CMK (cell line): ENCODE measurements at regions not wholly inside any gene's neighbourhood (a gene's known extent, or its start where the extent isn't known, plus 50 kb on each side); places are given as distances from the start of the nearest gene placed in this dataset.
"Not testable (repeated sequence)": the region's sequence is repeated elsewhere in the genome, so short reads cannot be mapped to it uniquely, and the experiment has no call there.

Experiments
- DNase-seq: peaks from one replicate; pipeline ENCODE4 v3.0.0-alpha.2; 2010; ENCODE audit warnings: low read depth

GRCh38 chr22:23394525-23395326 lies 185.4 kb downstream of the IGLL1 start:
- no peak for DNase-seq

DNA sequence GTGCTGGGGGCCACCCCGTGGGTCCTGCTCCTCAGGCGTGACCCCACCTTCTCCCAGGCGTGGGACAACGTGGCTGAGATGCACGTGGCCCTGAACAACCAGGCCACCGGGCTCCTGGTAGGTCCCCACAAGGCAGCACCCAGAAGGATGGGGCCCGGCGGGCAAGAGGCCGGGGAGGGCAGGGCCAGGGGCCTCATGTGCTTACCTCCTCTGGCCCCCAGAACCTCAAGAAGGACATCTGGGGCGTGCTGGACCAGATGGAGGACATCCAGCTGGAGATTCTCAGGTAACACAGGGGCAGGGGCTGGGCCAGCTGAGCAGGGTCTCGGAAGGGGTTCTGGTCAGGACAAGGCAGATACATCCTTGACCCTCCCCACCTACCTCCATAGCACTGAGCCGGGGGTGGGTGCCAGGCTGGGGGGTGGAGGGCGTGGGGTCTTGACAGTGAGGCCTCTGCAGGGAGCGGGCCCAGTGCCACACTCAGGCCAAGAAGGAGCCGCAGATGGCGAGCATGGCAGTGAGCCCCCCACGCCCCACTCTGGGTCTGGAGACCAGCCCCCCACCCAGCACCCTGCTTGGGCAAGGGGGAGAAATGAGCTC lies 186.3 kb downstream of the IGLL1 start:
- no peak for DNase-seq

DNA sequence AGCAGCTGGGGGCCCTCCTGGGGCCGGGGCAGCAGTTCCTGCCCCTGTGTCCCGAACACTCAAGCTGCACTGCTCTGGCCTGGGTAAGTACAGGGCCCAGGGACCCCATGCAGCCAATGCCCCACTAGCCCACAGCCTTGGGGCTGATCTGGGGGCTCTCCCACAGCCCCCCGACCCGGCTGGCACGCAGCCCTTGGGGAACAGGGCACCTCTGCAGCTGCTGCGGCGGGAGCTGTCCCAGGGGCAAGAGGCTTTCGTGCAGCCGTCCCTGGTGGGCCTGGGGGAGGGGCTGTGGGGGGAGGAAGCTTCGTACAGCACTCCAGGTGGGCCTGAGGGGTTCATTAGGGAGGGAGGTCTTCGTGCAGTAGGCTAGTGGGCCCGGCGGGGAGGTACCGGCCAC lies 186.9 kb downstream of the IGLL1 start:
- DNase-seq, result not testable (repeated sequence)

DNA sequence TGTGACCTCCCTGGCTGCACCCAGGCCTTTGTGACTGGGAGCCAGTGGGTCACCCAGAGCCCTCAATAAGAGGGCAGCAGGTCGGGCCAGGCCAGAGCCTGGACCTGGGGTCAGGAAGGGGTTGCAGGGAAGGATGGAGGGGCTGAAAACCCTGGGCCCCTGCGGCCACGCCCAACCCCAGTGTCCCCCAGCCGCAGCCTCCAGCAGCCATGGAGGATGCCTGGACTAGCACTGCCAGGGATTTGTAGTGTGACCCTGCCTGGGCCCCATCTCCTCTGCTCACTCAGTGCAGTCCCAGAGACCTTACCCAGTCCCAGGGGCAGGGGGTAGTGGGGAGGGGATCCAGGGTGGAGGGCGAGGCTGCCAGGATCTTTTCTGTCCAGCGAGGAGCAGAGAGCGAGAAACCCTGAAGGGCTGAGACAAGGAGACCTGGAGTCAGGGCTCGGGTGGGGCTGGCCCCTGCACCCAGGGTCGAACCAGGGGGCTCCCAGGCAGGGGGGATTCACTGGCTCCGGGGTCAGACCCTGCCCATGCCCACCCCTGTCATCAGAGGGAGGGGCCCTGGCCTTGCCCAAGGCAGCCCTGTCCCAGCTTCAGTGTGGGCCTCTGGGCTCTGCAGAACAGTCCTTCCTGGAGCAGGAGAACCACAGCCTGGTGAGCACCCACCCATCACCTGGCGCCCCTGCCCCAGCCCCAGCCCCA lies 187.5 kb downstream of the IGLL1 start:
- no peak for DNase-seq

DNA sequence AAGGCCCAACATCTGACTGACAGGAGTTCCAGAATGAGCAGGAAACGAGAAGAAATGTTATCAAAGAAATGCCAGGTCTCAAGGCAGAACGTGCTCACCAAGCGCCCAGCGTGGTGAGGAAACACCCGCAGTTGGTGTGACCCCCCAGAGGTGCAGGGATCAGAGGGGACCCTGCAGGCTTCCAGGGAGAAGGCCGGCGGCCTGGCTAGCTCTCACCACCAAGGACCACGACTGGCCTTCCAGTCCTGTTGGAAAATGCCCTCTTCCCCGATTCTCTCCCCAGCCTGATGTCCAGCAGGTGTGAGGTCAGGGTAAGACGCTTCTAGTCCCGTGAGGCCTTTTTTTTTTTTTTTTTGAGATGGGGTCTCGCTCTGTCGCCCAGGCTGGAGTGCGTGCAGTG lies 189.1 kb downstream of the IGLL1 start:
- DNase-seq, result no peak

GRCh38 chr22:23389271-23390071 lies 190.6 kb downstream of the IGLL1 start:
- no peak for DNase-seq

GRCh38 chr22:23388517-23388890 lies 191.6 kb downstream of the IGLL1 start:
- no peak for DNase-seq

- DNase-seq, result no peak
Measured at GRCh38 chr22:23387827-23388516, 192.1 kb downstream of the IGLL1 start.

DNA sequence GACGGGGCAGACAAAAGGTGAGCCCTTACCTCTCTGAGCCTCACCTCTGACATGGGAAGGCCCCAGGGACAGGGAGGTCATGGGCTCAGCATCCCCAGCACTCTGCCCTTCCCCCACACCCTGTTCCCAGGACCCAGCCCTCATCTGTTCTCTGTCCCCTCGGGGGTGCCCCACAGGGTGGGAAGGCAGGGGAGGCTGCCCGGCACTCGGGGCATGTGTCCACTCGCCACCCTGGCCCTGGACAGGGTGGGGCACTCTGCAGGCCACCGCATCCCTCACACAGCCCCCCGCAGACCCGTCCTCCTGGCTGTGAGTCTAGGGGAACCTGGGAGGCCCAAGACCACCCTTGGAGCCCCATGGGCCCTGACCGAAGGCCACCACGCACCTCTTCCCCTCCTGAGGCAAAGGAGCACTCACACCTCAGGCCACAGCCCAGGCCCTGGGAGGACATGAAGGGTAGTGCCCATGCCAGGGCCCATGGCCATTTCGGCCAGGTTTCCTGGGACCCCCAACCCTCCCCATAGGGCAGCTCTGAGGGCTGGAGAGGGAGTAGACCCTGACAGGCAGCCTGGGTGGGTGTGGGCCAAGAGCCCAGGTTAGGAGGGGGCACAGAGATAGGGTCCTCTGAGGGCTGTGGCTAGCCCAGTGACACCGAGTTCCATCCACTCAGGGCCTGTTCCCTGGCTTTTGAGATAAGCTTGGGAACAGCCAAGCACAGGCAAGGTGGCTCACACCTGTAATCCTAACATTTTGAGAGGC lies 193.1 kb downstream of the IGLL1 start:
- DNase-seq, result no peak

- peak; percentile 65 for DNase-seq
Measured at GRCh38 chr22:23385678-23386631, 194.1 kb downstream of the IGLL1 start.

- DNase-seq, result no peak
Measured at GRCh38 chr22:23384923-23385677, 195.0 kb downstream of the IGLL1 start.

DNA sequence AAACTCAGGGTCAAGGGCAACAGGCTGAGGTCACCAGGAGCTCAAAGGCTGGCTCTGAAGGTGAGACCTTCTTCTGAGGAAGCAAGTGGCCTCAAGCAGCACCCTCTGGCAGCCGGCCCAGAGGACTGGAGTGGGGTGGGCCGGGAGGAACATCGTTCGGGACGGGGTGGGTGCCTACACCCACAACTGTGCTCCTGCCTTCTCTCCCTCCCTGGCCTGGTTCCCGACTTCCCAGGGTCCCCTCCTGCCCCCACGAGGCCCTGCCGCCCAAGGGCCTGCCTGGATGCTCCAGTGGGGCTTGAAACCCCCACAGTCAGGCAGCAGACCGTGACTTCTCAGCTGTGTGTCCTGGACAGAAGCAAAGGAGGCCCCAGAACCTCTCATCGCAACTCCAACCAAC lies 195.7 kb downstream of the IGLL1 start:
- DNase-seq, result no peak

DNA sequence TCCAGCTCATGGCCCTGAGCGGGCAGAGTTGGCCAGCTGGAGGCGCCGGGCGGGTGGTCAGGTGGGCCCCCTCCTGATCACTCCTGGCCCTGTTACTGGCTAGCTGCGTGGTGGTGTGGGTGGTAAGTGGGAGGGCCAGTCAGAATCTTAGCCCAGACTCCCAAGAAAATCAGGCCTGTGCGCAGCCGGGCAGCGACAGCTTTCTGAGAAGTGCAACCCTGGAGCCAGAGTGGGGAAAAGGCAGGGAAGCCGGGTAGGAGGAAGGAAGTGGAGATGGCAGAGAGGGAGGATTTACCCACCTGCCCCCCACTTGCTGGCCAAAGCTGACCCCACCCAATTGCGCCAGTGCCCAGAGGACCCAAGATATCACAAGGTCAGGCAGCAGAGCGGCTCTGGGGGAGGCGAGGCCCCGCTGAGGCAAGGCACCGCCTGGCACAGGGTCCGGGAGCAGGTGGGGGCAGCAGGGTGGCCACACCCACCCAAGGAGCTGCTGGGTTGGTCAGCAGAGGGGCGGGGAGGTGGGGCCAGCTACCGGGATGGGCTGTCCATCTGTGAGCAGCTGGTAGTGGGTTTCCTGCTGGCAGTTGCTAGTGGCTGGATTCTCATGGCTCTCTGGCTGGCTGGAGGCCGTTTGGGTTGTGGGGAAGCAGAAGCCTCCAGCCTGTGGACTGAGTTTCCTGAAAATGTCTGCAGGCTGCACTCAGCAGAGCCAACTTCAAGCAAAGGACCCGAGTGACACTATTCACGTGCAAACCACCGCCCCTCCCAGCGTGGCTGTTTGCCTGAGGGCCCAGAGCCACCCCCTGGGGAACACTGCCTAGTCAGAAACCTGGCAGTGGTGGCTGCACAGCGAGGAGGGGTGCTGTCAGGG lies 196.4 kb downstream of the IGLL1 start:
- DNase-seq, result no peak

DNA sequence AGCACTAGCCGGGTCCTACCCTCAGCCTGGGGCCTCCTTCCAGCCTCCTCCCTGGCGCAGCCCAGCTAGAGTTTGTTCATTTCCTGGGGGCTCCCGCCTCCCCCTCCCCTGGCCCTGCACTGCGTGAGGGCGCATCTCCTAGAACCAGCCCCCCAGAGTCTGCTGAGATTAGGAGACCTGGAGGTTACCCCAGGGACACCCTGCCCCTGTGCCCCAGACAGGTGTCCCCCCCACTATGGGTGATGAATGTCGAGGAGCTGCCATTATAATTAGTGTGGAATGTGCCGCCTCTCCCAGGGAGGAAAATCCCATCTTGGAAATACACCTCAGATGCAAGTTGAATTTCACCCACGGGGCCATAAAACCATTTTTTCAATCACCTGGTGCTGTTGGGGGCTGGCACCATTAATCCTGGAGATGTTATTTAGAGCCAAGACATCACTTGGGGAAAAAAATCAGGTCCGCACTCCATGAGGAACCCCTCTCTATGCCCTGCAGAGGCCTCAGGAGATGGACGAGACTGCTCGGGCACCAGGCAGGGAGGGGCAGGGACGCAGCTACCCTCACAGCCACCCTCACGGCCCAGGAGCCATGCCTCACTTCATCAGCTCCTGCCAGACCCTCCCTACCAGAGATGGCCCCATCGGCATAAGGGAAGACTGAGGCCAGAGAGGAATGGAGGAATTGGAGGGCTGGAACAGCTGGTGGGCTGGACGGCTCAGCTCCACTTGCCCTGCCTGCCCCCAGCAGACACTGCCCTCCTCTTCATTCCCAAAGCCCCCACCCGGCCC lies 197.5 kb downstream of the IGLL1 start:
- DNase-seq, result no peak

DNA sequence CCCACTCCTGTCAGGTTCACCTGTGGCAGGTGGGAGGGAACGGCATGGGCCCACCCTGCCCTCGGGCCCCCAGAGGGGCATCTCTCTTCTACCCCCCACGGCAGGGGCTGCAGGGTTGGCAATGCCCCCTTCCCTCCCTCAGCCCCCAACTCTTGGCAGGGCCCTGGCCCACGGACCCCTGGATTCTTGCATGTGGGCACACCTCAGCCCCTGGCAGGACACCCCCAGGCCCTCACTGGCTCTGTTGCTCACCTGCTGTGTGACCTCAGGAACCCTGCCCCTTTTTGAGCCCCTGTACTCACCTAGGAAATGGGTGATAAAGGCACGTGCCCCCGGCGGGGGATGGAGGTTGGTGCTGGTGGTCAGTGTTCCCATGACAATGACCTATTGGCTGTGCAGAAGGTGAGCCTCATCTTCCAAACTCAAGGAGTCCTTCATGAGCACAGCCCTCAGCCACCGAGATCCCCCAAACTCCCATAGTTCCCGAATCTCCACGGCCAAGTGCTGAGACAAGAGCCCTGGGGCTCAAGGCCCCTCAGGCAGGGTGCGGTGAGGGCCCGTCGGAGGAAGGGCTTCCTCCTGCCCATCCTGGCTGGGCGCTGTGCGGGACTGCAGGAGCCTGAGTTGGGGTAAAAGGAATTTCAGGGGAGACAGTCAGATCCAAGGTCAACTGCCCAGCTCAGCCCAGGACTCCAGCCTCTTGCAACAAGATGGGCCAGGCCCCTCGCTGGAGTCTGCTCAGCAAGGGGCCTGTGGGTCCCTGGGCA lies 198.2 kb downstream of the IGLL1 start:
- no peak for DNase-seq

DNA sequence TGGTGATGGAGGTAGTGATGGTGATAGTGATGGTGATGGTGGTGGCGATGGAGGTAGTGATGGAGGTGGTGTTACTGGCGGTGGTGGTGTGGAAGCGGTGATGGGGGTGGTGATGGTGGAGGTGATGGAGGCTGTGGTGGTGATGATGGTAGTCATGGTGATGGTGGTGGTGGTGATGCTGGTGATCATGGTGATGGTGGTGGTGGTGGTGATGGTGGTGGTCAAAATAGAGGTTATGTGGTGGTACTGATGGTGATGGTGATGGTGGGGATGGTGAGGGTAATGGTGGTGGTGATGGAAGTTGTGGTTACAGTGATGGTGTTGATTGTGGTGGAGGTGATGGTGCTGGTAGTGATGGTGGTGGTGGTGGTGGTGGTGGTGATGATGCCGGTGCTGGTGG lies 199.2 kb downstream of the IGLL1 start:
- no peak for DNase-seq

GRCh38 chr22:23380230-23380573 lies 199.9 kb downstream of the IGLL1 start:
- DNase-seq, result no peak
